Adipocyte (in vitro differentiated cells): ENCODE measurements at regions not wholly inside any gene's neighbourhood (a gene's known extent, or its start where the extent isn't known, plus 50 kb on each side); places are given as distances from the start of the nearest gene placed in this dataset.

Source experiments
- DNase-seq: peaks from one replicate; pipeline ENCODE4 v3.0.0-alpha.2; 2015; ENCODE audit warnings: low read depth
- H3K27me3 ChIP-seq: replicated peaks from 2 replicates; pipeline ENCODE4 v1.7.0; 2013; ENCODE audit warnings: mild to moderate bottlenecking, low read length, moderate library complexity; ENCODE audit not compliant: control insufficient read depth, insufficient read depth
- H3K36me3 ChIP-seq: 2 replicates; pipeline ENCODE4 v1.7.0; 2013; ENCODE audit warnings: low read length, mild to moderate bottlenecking, moderate library complexity; ENCODE audit not compliant: control insufficient read depth, insufficient read depth, severe bottlenecking
- H3K4me1 ChIP-seq: 2 replicates; pipeline ENCODE4 v1.7.0; 2013; ENCODE audit warnings: mild to moderate bottlenecking, low read length, moderate library complexity; ENCODE audit not compliant: control insufficient read depth, insufficient read depth
- H3K4me3 ChIP-seq: 2 replicates; pipeline ENCODE4 v1.7.0; 2013; ENCODE audit warnings: mild to moderate bottlenecking, low read length, moderate library complexity
- H3K9ac ChIP-seq: 2 replicates; pipeline ENCODE4 v1.7.0; 2013; ENCODE audit warnings: mild to moderate bottlenecking, low read length, moderate library complexity
- H3K9me3 ChIP-seq: 2 replicates; pipeline ENCODE4 v1.7.0; 2013; ENCODE audit warnings: mild to moderate bottlenecking, low read length, moderate library complexity; ENCODE audit not compliant: control insufficient read depth

DNA sequence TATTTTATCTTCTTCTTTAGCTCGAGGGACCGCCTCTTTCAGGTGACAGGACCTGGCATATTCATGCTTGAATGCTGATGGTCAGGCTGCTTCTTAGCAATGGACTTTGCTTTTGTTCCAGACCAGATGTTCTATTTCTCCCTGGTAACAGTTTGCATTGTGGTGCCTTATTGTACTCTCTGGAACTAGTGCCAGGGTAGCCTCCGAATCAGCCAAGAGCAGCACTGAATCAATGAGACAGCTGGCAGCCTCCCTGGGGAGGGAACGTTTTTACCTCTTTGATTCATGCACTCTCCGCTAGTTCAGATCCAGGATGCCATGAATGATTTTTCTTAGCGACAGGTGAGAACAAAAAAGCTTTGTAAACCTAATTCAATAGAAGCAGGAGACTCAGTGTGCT, 54.1 kb upstream of the NXPH1 start:
- Histone ChIP-seq H3K4me3 (no peak overlapping the region), H3K4me1 (no peaks in the 10 kb centered on the region), H3K9me3 (no peaks in the 10 kb centered on the region), H3K9ac (no peak overlapping the region), H3K36me3 (no peaks in the 10 kb centered on the region), H3K27me3 (no peaks in the 10 kb centered on the region)
- no peak for DNase-seq

DNA sequence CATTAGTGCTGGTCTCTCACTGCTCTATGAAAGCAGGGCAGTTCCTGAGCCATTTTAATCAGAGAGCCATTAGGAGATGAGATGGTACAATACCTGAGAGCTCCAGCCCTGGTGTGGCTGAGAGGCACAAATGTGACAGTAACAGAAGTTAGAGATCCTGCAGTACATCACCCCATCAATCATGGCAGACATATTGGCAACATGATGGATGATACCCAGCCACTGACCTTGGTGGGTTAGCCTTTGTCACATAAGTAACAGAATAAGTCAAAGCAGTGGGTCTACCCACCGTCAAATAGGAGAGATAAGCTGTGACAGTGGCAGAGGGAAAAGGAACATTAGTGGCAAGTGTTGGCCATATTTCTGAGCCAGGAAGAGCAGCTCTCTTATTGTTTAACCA, 53.3 kb upstream of the NXPH1 start:
- no peaks in the 10 kb centered on the region for H3K9me3 ChIP-seq
- no peaks in the 10 kb centered on the region for H3K27me3 ChIP-seq
- DNase-seq, result no peak
- H3K4me1 ChIP-seq, result no peaks in the 10 kb centered on the region
- no peak overlapping the region for H3K4me3 ChIP-seq
- H3K36me3 ChIP-seq, result no peaks in the 10 kb centered on the region
- H3K9ac ChIP-seq, result no peak overlapping the region

DNA sequence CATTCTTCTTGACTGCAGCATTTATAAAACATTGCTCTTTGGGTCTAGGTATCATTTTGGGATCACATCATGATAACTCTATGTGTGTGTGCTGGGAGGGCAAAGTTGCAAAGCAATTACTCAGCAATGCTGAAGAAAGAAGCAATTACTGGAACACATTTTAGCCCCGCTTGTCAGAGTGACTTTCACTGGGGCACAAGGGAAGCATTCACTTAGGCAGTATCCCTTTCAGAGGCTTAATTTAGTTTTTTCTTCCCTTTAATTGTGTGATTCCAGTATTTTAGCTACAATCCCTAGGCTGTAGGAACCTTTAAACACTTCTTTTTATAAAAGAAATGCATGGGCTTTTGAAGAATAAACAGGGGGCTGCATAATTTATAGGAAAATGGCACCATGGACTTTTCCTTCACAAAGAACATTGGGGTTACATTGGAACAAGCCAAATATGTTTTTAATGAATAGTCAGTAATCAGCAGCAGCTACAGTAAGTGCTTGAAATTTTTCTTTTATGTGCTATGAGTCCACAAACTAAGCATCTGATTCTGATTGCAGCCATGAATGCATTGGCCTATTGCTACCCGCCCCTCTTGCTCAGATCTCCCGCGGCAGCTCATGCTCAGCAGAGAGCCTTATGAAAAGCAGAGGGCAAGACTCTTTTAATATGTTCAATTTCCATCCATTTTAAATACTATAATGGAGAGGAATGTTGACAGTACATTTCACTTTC, 51.2 kb upstream of the NXPH1 start:
- H3K27me3 ChIP-seq, result no peaks in the 10 kb centered on the region
- H3K4me3 ChIP-seq, result no peak overlapping the region
- H3K9ac ChIP-seq, result no peak overlapping the region
- H3K36me3 ChIP-seq, result no peaks in the 10 kb centered on the region
- DNase-seq, result no peak
- no peaks in the 10 kb centered on the region for H3K9me3 ChIP-seq
- no peaks in the 10 kb centered on the region for H3K4me1 ChIP-seq
